ENCODE measurements at regions not wholly inside any gene's neighbourhood (a gene's known extent, or its start where the extent isn't known, plus 50 kb on each side); places are given as distances from the start of the nearest gene placed in this dataset.
A peak's percentile ranks its signal among the peaks of the same experiment; 100 is the strongest.

- TF ChIP-seq CTCF (IDR thresholded peaks at IDR 0.05; ENCODE audit: low read length, missing control alignments): no peak
- no peak overlapping the region for H3K4me3 ChIP-seq (replicated peaks; ENCODE audit: low read depth, low read length)
- no peak for DNase-seq (ENCODE audit: low read depth)
These were observed 305.7 kb upstream of the TNP1 start for GRCh38 chr2:217165547-217165946.

- no peak for TF ChIP-seq CTCF (IDR thresholded peaks at IDR 0.05; ENCODE audit: low read length, missing control alignments)
- DNase-seq (ENCODE audit: low read depth): no peak
- H3K4me3 ChIP-seq (replicated peaks; ENCODE audit: low read depth, low read length): no peak overlapping the region
These were observed 304.1 kb upstream of the TNP1 start for GRCh38 chr2:217163987-217164386.

GRCh38 chr2:217162533-217162932 lies 302.7 kb upstream of the TNP1 start:
- peak; percentile 69 for DNase-seq (ENCODE audit: low read depth)
- no peak overlapping the region for H3K4me3 ChIP-seq (replicated peaks; ENCODE audit: low read depth, low read length)
- no peak for TF ChIP-seq CTCF (IDR thresholded peaks at IDR 0.05; ENCODE audit: low read length, missing control alignments)

- TF ChIP-seq CTCF (IDR thresholded peaks at IDR 0.05; ENCODE audit: low read length, missing control alignments): no peak
- H3K4me3 ChIP-seq (replicated peaks; ENCODE audit: low read depth, low read length): no peak overlapping the region
- DNase-seq (ENCODE audit: low read depth): no peak
These were observed 301.4 kb upstream of the TNP1 start for GRCh38 chr2:217160978-217161973.

GRCh38 chr2:217160103-217160743 lies 300.4 kb upstream of the TNP1 start:
- no peak overlapping the region for H3K4me3 ChIP-seq (replicated peaks; ENCODE audit: low read depth, low read length)
- no peak for TF ChIP-seq CTCF (IDR thresholded peaks at IDR 0.05; ENCODE audit: low read length, missing control alignments)
- no peak for DNase-seq (ENCODE audit: low read depth)

GRCh38 chr2:217158928-217159327 lies 299.1 kb upstream of the TNP1 start:
- TF ChIP-seq CTCF (IDR thresholded peaks at IDR 0.05; ENCODE audit: low read length, missing control alignments): no peak
- H3K4me3 ChIP-seq (replicated peaks; ENCODE audit: low read depth, low read length): no peak overlapping the region
- DNase-seq (ENCODE audit: low read depth): no peak

All from fibroblast of pulmonary artery (primary cell).